ENCODE measurements at regions not wholly inside any gene's neighbourhood (a gene's known extent, or its start where the extent isn't known, plus 50 kb on each side); places are given as distances from the start of the nearest gene placed in this dataset.

DNA sequence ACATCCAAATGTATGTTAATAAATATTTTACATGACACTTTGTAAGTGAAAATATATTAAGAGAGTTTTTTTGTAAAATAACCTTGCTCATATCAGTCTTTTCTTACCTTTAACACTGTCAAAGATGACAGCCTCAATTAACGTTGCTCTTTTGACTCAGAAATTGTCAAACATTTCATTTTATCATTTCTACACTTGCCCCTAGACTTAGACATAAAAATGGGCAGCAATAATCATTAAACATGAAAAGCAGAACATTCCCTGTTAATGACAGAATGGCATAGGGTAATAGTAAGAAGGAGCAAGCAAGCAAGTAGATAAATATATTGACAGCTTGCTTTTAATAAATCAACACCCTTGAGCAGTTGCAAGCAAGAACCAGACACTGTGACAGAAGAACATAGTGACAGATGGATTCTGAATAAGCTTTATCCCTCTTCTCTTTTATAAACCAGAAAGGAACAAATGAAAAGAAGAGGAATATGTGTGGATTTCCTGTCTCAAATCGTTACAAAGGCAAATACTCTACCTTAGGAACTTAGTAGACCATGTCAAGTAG lies 796.0 kb upstream of the CHD1 start:
- H4K5ac ChIP-seq (ENCODE audit: insufficient read length, low read depth, low read length) = no peak overlapping the region
- no peak overlapping the region for H3K23ac ChIP-seq (ENCODE audit: insufficient read length)
- H4K8ac ChIP-seq (ENCODE audit: extremely low read depth, insufficient read depth, low read length) = no peak overlapping the region
- H2AFZ ChIP-seq (ENCODE audit: low read length) = no peak overlapping the region
- no peaks in the 10 kb centered on the region for H3K27me3 ChIP-seq (replicated peaks in 1 of 4; ENCODE audit: control insufficient read depth in 3 of 4, extremely low read depth in 1 of 4, insufficient read depth in 3 of 4, low read length in 3 of 4)
- H3K9me3 ChIP-seq (ENCODE audit: insufficient read depth in 2 of 2, low read depth in 1 of 2, low read length in 1 of 2) = peaks cover 3 to 5% of the 10 kb centered on the region in 2 experiments; a peak in 1 of 4 replicates
- no peaks in the 10 kb centered on the region for H3K23me2 ChIP-seq (ENCODE audit: low read depth, low read length)
- no peak overlapping the region for H2AK5ac ChIP-seq (ENCODE audit: low read depth, low read length)
- no peak overlapping the region for H4K91ac ChIP-seq (replicated peaks; ENCODE audit: insufficient read length, low read length)
- H3K27ac ChIP-seq (ENCODE audit: low read depth, low read length) = no peak overlapping the region
- no peak overlapping the region for H3K18ac ChIP-seq (ENCODE audit: extremely low read depth, low read length)
- H3K36me3 ChIP-seq (ENCODE audit: control insufficient read depth in 2 of 4, insufficient read depth in 4 of 4, low read length in 3 of 4) = no peaks in the 10 kb centered on the region; a peak in 1 of 8 replicates
- DNase-seq (ENCODE audit: low read depth in 1 of 2, low spot score in 2 of 2) (no peak), FAIRE-seq (no peak)
- H2BK5ac ChIP-seq (ENCODE audit: low read depth, low read length) = no peak overlapping the region
- H3K4me1 ChIP-seq (replicated peaks in 1 of 4; ENCODE audit: control insufficient read depth in 3 of 4, insufficient read depth in 4 of 4, low read length in 3 of 4) = peaks cover 0 to under 1% (median 0%) of the 10 kb centered on the region in 4 experiments; a peak in 1 of 7 replicates
- ChIA-PET POLR2A (ENCODE audit: partially characterized antibody) (no interaction called here), CTCF (ENCODE audit: partially characterized antibody) (no interaction called here)
- H2BK20ac ChIP-seq (ENCODE audit: low read length) = no peak overlapping the region
- no peak for TF ChIP-seq CEBPB (IDR thresholded peaks at IDR 0.05; ENCODE audit: low read depth, low read length)
- TF ChIP-seq GTF2F1 (IDR thresholded peaks at IDR 0.05; ENCODE audit: borderline replicate concordance, low read depth, low read length) = no peak
- TF ChIP-seq, protein P1, sequence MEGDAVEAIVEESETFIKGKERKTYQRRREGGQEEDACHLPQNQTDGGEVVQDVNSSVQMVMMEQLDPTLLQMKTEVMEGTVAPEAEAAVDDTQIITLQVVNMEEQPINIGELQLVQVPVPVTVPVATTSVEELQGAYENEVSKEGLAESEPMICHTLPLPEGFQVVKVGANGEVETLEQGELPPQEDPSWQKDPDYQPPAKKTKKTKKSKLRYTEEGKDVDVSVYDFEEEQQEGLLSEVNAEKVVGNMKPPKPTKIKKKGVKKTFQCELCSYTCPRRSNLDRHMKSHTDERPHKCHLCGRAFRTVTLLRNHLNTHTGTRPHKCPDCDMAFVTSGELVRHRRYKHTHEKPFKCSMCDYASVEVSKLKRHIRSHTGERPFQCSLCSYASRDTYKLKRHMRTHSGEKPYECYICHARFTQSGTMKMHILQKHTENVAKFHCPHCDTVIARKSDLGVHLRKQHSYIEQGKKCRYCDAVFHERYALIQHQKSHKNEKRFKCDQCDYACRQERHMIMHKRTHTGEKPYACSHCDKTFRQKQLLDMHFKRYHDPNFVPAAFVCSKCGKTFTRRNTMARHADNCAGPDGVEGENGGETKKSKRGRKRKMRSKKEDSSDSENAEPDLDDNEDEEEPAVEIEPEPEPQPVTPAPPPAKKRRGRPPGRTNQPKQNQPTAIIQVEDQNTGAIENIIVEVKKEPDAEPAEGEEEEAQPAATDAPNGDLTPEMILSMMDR (IDR thresholded peaks at IDR 0.05; ENCODE audit: control extremely low read depth in 1 of 3, insufficient read depth in 1 of 3, low read depth in 1 of 3, low read length in 3 of 3) = no peak
- no peak for TF ChIP-seq SIX5 (IDR thresholded peaks at IDR 0.05; ENCODE audit: low read depth, low read length)
- no peak for TF ChIP-seq RFX5 (IDR thresholded peaks at IDR 0.05; ENCODE audit: borderline replicate concordance, low read depth, low read length)
- no peaks in the 10 kb centered on the region for H4K20me1 ChIP-seq (replicated peaks in 1 of 2; ENCODE audit: control insufficient read depth in 1 of 2, insufficient read depth in 2 of 2, low read length in 2 of 2)
- WGBS, 2 experiments (ENCODE audit: extremely low coverage in 1 of 2, insufficient coverage in 1 of 2, insufficient read length in 1 of 2, insufficient replicate concordance in 2 of 2, low coverage in 1 of 2, low lambda C conversion rate in 2 of 2, missing lambda C conversion rate in 1 of 2) = 92% methylated on average over 2 of the region's 2 CpGs; no CpG with 5 or more reads in 1 of the 2 experiments
- no peak overlapping the region for H2BK15ac ChIP-seq (ENCODE audit: low read length)
- H3K4me2 ChIP-seq (ENCODE audit: insufficient read depth in 1 of 2, low read depth in 2 of 2, low read length in 2 of 2) = no peak overlapping the region
- H3K56ac ChIP-seq (replicated peaks; ENCODE audit: insufficient read length, low read depth, low read length) = no peak overlapping the region
- H3K14ac ChIP-seq (ENCODE audit: insufficient read length) = no peak overlapping the region
- H2BK12ac ChIP-seq (ENCODE audit: low read depth, low read length) = no peak overlapping the region
- no peak overlapping the region for H3K4me3 ChIP-seq (ENCODE audit: extremely low read depth in 1 of 4, insufficient read depth in 2 of 4, low read depth in 3 of 4, low read length in 4 of 4)
- no peaks in the 10 kb centered on the region for H3K79me1 ChIP-seq (ENCODE audit: low read depth, low read length)
- no peak overlapping the region for H2BK120ac ChIP-seq (replicated peaks; ENCODE audit: low read depth, low read length)
- no peak overlapping the region for H3K9ac ChIP-seq (replicated peaks in 1 of 4; ENCODE audit: extremely low read depth in 1 of 4, low read depth in 3 of 4, low read length in 3 of 4)
- H3K79me2 ChIP-seq (ENCODE audit: control insufficient read depth in 1 of 2, insufficient read depth in 2 of 2, low read length in 2 of 2) = no peaks in the 10 kb centered on the region
- no peak overlapping the region for H3K4ac ChIP-seq (replicated peaks; ENCODE audit: insufficient read length, low read depth, low read length)

Measured in H1 (cell line).